ENCODE measurements at regions not wholly inside any gene's neighbourhood (a gene's known extent, or its start where the extent isn't known, plus 50 kb on each side); places are given as distances from the start of the nearest gene placed in this dataset.

- intact Hi-C loops (cut with micrococcal nuclease) = no loop called here
- no peak overlapping the region for H2AFZ ChIP-seq (ENCODE audit: insufficient read depth, low read depth, low read length, poor library complexity, severe bottlenecking)
- H3K4me2 ChIP-seq (replicated peaks; ENCODE audit: low read depth, low read length, poor library complexity, severe bottlenecking) = no peak overlapping the region
- H3K36me3 ChIP-seq (replicated peaks in 1 of 2; ENCODE audit: control extremely low read depth in 1 of 2, control insufficient read depth in 1 of 2, extremely low read depth in 1 of 2, insufficient read depth in 2 of 2, low read length in 1 of 2) = no peaks in the 10 kb centered on the region
- POLR2A ChIA-PET = no interaction called here
- H4K20me1 ChIP-seq (ENCODE audit: control insufficient read depth, insufficient read depth, low read length, poor library complexity, severe bottlenecking) = no peaks in the 10 kb centered on the region
- no peak overlapping the region for H3K27ac ChIP-seq (ENCODE audit: low read length in 2 of 2)
- no peak overlapping the region for H3K9ac ChIP-seq (ENCODE audit: low read length)
- H3K79me2 ChIP-seq (ENCODE audit: control insufficient read depth, insufficient read depth, low read length) = no peaks in the 10 kb centered on the region
- no peaks in the 10 kb centered on the region for H3K4me1 ChIP-seq (ENCODE audit: control insufficient read depth in 2 of 2, insufficient read depth in 2 of 2, low read length in 2 of 2)
- no peak overlapping the region for H3K4me3 ChIP-seq (ENCODE audit: control extremely low read depth in 1 of 5, extremely low read depth in 1 of 5, insufficient read depth in 1 of 5, low read depth in 2 of 5, low read length in 4 of 5)
- Mint-ChIP-seq H3K4me1 (no peaks in the 10 kb centered on the region), H3K9me3 (ENCODE audit: insufficient read depth) (no peaks in the 10 kb centered on the region), H3K4me3 (no peak overlapping the region), H3K27ac (no peak overlapping the region), H3K27me3 (peaks cover 4% of the 10 kb centered on the region)
- H3K9me3 ChIP-seq (ENCODE audit: control extremely low read depth in 1 of 3, control insufficient read depth in 2 of 3, insufficient read depth in 1 of 3, low read length in 2 of 3) = no peaks in the 10 kb centered on the region
- DNase-seq = no peak
- no peaks in the 10 kb centered on the region for H3K27me3 ChIP-seq (replicated peaks in 1 of 4; ENCODE audit: control extremely low read depth in 1 of 4, control insufficient read depth in 3 of 4, insufficient read depth in 4 of 4, low read length in 3 of 4)
- ATAC-seq (ENCODE audit: low read depth) = no peak
- no peak for TF ChIP-seq EZH2 (IDR thresholded peaks at IDR 0.05; ENCODE audit: borderline replicate concordance, insufficient read depth, low read depth, low read length, poor library complexity, severe bottlenecking)
- no peak for TF ChIP-seq CTCF (IDR thresholded peaks at IDR 0.05)
- CTCF ChIA-PET = no interaction called here
- WGBS (ENCODE audit: insufficient coverage) = 96% methylated on average over 13 of the region's 17 CpGs
Measured at GRCh38 chr9:86838519-86839497, 108.5 kb downstream of the GAS1 start.

DNA sequence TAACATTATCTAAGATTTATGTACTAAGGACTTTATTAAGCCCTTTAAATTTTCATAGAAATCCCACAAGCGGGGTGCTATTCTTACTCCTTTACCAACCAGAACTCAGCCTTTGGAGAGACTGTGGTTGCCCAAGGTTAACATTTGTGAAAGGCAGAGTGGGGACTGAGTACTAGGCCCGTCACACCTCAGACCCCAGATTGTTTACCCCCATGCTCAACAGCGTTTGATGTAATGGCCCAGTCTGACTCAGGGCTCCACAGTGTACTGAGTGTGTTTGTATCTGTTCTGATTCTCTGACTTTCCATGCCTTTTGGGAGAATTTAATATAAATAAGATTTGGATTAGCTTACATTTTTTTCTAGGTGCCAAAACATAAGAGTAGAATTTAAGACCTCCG, 110.0 kb downstream of the GAS1 start:
- DNase-seq (no peak), ATAC-seq (ENCODE audit: low read depth) (no peak)
- WGBS (ENCODE audit: insufficient coverage) = 92% methylated on average over 2 of the region's 4 CpGs
- Histone ChIP-seq H4K20me1 (ENCODE audit: control insufficient read depth, insufficient read depth, low read length, poor library complexity, severe bottlenecking) (no peaks in the 10 kb centered on the region), H3K4me1 (ENCODE audit: control insufficient read depth in 2 of 2, insufficient read depth in 2 of 2, low read length in 2 of 2) (no peaks in the 10 kb centered on the region), H3K27ac (ENCODE audit: low read length in 2 of 2) (no peak overlapping the region), H3K79me2 (ENCODE audit: control insufficient read depth, insufficient read depth, low read length) (no peaks in the 10 kb centered on the region), H2AFZ (ENCODE audit: insufficient read depth, low read depth, low read length, poor library complexity, severe bottlenecking) (no peak overlapping the region), H3K4me2 (replicated peaks; ENCODE audit: low read depth, low read length, poor library complexity, severe bottlenecking) (no peak overlapping the region), H3K27me3 (replicated peaks in 1 of 4; ENCODE audit: control extremely low read depth in 1 of 4, control insufficient read depth in 3 of 4, insufficient read depth in 4 of 4, low read length in 3 of 4) (no peaks in the 10 kb centered on the region), H3K4me3 (ENCODE audit: control extremely low read depth in 1 of 5, extremely low read depth in 1 of 5, insufficient read depth in 1 of 5, low read depth in 2 of 5, low read length in 4 of 5) (no peak overlapping the region), H3K9me3 (ENCODE audit: control extremely low read depth in 1 of 3, control insufficient read depth in 2 of 3, insufficient read depth in 1 of 3, low read length in 2 of 3) (no peaks in the 10 kb centered on the region), H3K9ac (ENCODE audit: low read length) (no peak overlapping the region), H3K36me3 (replicated peaks in 1 of 2; ENCODE audit: control extremely low read depth in 1 of 2, control insufficient read depth in 1 of 2, extremely low read depth in 1 of 2, insufficient read depth in 2 of 2, low read length in 1 of 2) (no peaks in the 10 kb centered on the region)
- POLR2A ChIA-PET = no interaction called here
- H3K4me3 Mint-ChIP-seq = no peak overlapping the region
- intact Hi-C loops (cut with micrococcal nuclease) = no loop called here
- no peaks in the 10 kb centered on the region for H3K4me1 Mint-ChIP-seq
- no peaks in the 10 kb centered on the region for H3K27me3 Mint-ChIP-seq
- H3K27ac Mint-ChIP-seq = no peak overlapping the region
- H3K9me3 Mint-ChIP-seq (ENCODE audit: insufficient read depth) = no peaks in the 10 kb centered on the region
- no peak for TF ChIP-seq CTCF (IDR thresholded peaks at IDR 0.05)
- CTCF ChIA-PET = no interaction called here
